ENCODE measurements at regions not wholly inside any gene's neighbourhood (a gene's known extent, or its start where the extent isn't known, plus 50 kb on each side); places are given as distances from the start of the nearest gene placed in this dataset.

GRCh38 chr12:60263836-60264493 is 668.1 kb downstream of the SLC16A7 start:
- no peak for TF ChIP-seq POLR2A (IDR thresholded peaks at IDR 0.05)
- no peak for TF ChIP-seq CTCF (IDR thresholded peaks at IDR 0.05)

Measured in adrenal gland (tissue), 5 donors.